WTC11 (cell line): ENCODE measurements at regions not wholly inside any gene's neighbourhood (a gene's known extent, or its start where the extent isn't known, plus 50 kb on each side); places are given as distances from the start of the nearest gene placed in this dataset.

Experiments
- ATAC-seq: fragments of 200-7000 bp; cut with Tn5 transposase; 2 replicates; pipeline ENCODE4 v1.10.0; 2021; ENCODE audit warnings: mild to moderate bottlenecking, moderate library complexity
- CTCF ChIA-PET: fragments of 300-600 bp; sonication (Branson Sonifier 250); formaldehyde crosslinking; loops from one replicate; lab custom pipeline; 2021; ENCODE audit warnings: antibody characterized with exemption; lab: Charles Lee
- POLR2A ChIA-PET: fragments of 350-600 bp; sonication (Branson Sonifier 250); formaldehyde crosslinking; loops from one replicate; lab custom pipeline; 2021; ENCODE audit warnings: antibody characterized with exemption; lab: Charles Lee
- DNase-seq: peaks from one replicate; pipeline ENCODE4 v3.0.0; 2021; ENCODE audit warnings: low spot score
- H3K27ac Mint-ChIP-seq: 2 replicates; pipeline ENCODE4 v1.8.0; 2021; ENCODE audit warnings: mixed read lengths
- H3K27me3 Mint-ChIP-seq: 2 replicates; pipeline ENCODE4 v1.8.0; 2021; ENCODE audit warnings: low read depth, mild to moderate bottlenecking, moderate library complexity, mixed read lengths
- H3K36me3 Mint-ChIP-seq: 2 replicates; pipeline ENCODE4 v1.8.0; 2021; ENCODE audit warnings: mixed read lengths
- H3K4me1 Mint-ChIP-seq: 2 replicates; pipeline ENCODE4 v1.8.0; 2022; ENCODE audit warnings: mixed read lengths
- H3K4me3 Mint-ChIP-seq: 2 replicates; pipeline ENCODE4 v1.8.0; 2021; ENCODE audit warnings: mild to moderate bottlenecking, moderate library complexity, mixed read lengths
- H3K9me3 Mint-ChIP-seq: 2 replicates; pipeline ENCODE4 v1.8.0; 2021; ENCODE audit warnings: mixed read lengths
- GTF2I ChIP-seq: fragments of 250-450 bp; sonication (Bioruptor Pico); conservative IDR thresholded peaks from 2 replicates; pipeline ENCODE4 v1.4.0; 2021; ENCODE audit warnings: mild to moderate bottlenecking
- JUN ChIP-seq: sonication (generic); formaldehyde crosslinking; IDR thresholded peaks from 2 replicates; pipeline ENCODE4 v1.8.0; 2023; ENCODE audit warnings: mild to moderate bottlenecking, missing genetic modification reagents
- NR2C2 ChIP-seq: sonication (generic); formaldehyde crosslinking; IDR thresholded peaks from 2 replicates; pipeline ENCODE4 v1.8.0; 2022; ENCODE audit warnings: mild to moderate bottlenecking, missing genetic modification reagents
- OVOL2 ChIP-seq: fragments of 250-450 bp; sonication (Bioruptor Pico); IDR thresholded peaks from 2 replicates; pipeline ENCODE4 v1.9.0; 2021; ENCODE audit warnings: mild to moderate bottlenecking, borderline replicate concordance
- RELA ChIP-seq: sonication (generic); formaldehyde crosslinking; IDR thresholded peaks from 2 replicates; pipeline ENCODE4 v1.8.1; 2022; ENCODE audit warnings: missing genetic modification reagents, mild to moderate bottlenecking, borderline replicate concordance
- SP1 ChIP-seq: sonication (generic); formaldehyde crosslinking; conservative IDR thresholded peaks from 2 replicates; pipeline ENCODE4 v1.8.1; 2022; ENCODE audit warnings: missing genetic modification reagents
- TEAD4 ChIP-seq: sonication (generic); formaldehyde crosslinking; IDR thresholded peaks from 2 replicates; pipeline ENCODE4 v1.8.0; 2022; ENCODE audit warnings: mild to moderate bottlenecking, missing genetic modification reagents
- TP53 ChIP-seq: sonication (generic); formaldehyde crosslinking; IDR thresholded peaks from 2 replicates; pipeline ENCODE4 v1.8.1; 2023; ENCODE audit warnings: mild to moderate bottlenecking, missing genetic modification reagents
- ZNF138 ChIP-seq: sonication (generic); formaldehyde crosslinking; conservative IDR thresholded peaks from 2 replicates; pipeline ENCODE4 v1.8.1; 2022; ENCODE audit warnings: mild to moderate bottlenecking, moderate library complexity, missing genetic modification reagents
- ZNF263 ChIP-seq: sonication (generic); formaldehyde crosslinking; IDR thresholded peaks from 2 replicates; pipeline ENCODE4 v1.8.1; 2022; ENCODE audit warnings: low read depth, mild to moderate bottlenecking, moderate library complexity, missing genetic modification reagents
- ZNF396 ChIP-seq: fragments of 250-450 bp; sonication (Bioruptor Pico); IDR thresholded peaks from 2 replicates; pipeline ENCODE4 v1.8.0; 2021; ENCODE audit warnings: mild to moderate bottlenecking, moderate library complexity, borderline replicate concordance
- ZNF416 ChIP-seq: fragments of 250-450 bp; sonication (Bioruptor Pico); IDR thresholded peaks from 2 replicates; pipeline ENCODE4 v1.9.0; 2021; ENCODE audit warnings: mild to moderate bottlenecking, inconsistent platforms
- ZNF671 ChIP-seq: fragments of 250-450 bp; sonication (Bioruptor Pico); IDR thresholded peaks from 2 replicates; pipeline ENCODE4 v1.8.0; 2021; ENCODE audit warnings: mild to moderate bottlenecking
- TF ChIP-seq, protein P1 (sequence below): sonication (generic); formaldehyde crosslinking; IDR thresholded peaks from 2 replicates; pipeline ENCODE4 v1.8.0; 2022; ENCODE audit warnings: mild to moderate bottlenecking, missing genetic modification reagents
- TF ChIP-seq, protein P2 (sequence below): sonication (generic); formaldehyde crosslinking; IDR thresholded peaks from 2 replicates; pipeline ENCODE4 v1.8.1; 2023; ENCODE audit warnings: mild to moderate bottlenecking, missing genetic modification reagents
- TF ChIP-seq, protein P3 (sequence below): fragments of 250-450 bp; sonication (Bioruptor Pico); IDR thresholded peaks from 2 replicates; pipeline ENCODE4 v1.8.0; 2021; ENCODE audit warnings: mild to moderate bottlenecking
- TF ChIP-seq, protein P4 (sequence below): sonication (generic); formaldehyde crosslinking; IDR thresholded peaks from 2 replicates; pipeline ENCODE4 v1.8.1; 2023; ENCODE audit warnings: mild to moderate bottlenecking, missing genetic modification reagents, borderline replicate concordance
- TF ChIP-seq, protein P5 (sequence below): sonication (generic); formaldehyde crosslinking; IDR thresholded peaks from 2 replicates; pipeline ENCODE4 v1.8.0; 2023; ENCODE audit warnings: missing genetic modification reagents, mild to moderate bottlenecking, borderline replicate concordance
- TF ChIP-seq, protein P6 (sequence below): sonication (generic); formaldehyde crosslinking; IDR thresholded peaks from 2 replicates; pipeline ENCODE4 v1.8.0; 2023; ENCODE audit warnings: mild to moderate bottlenecking, missing genetic modification reagents
- TF ChIP-seq, protein P7 (sequence below): sonication (generic); formaldehyde crosslinking; IDR thresholded peaks from 2 replicates; pipeline ENCODE4 v1.8.0; 2022; ENCODE audit warnings: mild to moderate bottlenecking, missing genetic modification reagents

DNA sequence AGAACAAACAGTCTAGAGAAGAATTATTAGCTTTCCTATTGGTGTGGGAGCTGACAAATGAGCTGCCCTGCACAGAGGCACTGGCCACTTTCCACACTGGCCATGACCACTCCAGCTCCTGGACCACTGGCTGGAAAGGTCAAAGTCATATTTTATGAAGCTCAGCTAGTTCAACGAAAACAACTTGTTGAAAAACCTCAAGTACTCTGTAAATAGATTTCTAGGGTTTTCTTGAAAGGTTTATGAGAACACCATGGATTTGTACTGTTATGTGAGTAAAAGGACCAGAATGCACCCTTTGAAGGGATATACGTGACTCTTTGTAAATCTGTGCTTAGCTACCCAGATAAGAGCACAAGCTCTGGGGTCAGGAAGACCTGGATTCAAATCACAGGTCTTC lies 54.5 kb upstream of the FGGY start:
- ChIA-PET CTCF (no interaction called here), POLR2A (no interaction called here)
- ATAC-seq (no peak), DNase-seq (no peak)
- H3K4me1 Mint-ChIP-seq = peaks cover 28% of the 10 kb centered on the region
- TF ChIP-seq ZNF263 (CRISPR knock-in tag) (no peak), ZNF138 (CRISPR knock-in tag) (no peak), ZNF396 (CRISPR knock-in tag) (no peak), OVOL2 (CRISPR knock-in tag) (no peak), TP53 (no peak), SP1 (CRISPR knock-in tag) (no peak), ZNF671 (CRISPR knock-in tag) (no peak), ZNF416 (CRISPR knock-in tag) (no peak), TEAD4 (CRISPR knock-in tag) (no peak)
- TF ChIP-seq, protein P1, sequence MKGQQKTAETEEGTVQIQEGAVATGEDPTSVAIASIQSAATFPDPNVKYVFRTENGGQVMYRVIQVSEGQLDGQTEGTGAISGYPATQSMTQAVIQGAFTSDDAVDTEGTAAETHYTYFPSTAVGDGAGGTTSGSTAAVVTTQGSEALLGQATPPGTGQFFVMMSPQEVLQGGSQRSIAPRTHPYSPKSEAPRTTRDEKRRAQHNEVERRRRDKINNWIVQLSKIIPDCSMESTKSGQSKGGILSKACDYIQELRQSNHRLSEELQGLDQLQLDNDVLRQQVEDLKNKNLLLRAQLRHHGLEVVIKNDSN = no peak
- TF ChIP-seq, protein P2, sequence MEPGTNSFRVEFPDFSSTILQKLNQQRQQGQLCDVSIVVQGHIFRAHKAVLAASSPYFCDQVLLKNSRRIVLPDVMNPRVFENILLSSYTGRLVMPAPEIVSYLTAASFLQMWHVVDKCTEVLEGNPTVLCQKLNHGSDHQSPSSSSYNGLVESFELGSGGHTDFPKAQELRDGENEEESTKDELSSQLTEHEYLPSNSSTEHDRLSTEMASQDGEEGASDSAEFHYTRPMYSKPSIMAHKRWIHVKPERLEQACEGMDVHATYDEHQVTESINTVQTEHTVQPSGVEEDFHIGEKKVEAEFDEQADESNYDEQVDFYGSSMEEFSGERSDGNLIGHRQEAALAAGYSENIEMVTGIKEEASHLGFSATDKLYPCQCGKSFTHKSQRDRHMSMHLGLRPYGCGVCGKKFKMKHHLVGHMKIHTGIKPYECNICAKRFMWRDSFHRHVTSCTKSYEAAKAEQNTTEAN = no peak
- TF ChIP-seq, protein P3, sequence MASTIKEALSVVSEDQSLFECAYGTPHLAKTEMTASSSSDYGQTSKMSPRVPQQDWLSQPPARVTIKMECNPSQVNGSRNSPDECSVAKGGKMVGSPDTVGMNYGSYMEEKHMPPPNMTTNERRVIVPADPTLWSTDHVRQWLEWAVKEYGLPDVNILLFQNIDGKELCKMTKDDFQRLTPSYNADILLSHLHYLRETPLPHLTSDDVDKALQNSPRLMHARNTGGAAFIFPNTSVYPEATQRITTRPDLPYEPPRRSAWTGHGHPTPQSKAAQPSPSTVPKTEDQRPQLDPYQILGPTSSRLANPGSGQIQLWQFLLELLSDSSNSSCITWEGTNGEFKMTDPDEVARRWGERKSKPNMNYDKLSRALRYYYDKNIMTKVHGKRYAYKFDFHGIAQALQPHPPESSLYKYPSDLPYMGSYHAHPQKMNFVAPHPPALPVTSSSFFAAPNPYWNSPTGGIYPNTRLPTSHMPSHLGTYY (CRISPR knock-in tag) = no peak
- TF ChIP-seq, protein P4, sequence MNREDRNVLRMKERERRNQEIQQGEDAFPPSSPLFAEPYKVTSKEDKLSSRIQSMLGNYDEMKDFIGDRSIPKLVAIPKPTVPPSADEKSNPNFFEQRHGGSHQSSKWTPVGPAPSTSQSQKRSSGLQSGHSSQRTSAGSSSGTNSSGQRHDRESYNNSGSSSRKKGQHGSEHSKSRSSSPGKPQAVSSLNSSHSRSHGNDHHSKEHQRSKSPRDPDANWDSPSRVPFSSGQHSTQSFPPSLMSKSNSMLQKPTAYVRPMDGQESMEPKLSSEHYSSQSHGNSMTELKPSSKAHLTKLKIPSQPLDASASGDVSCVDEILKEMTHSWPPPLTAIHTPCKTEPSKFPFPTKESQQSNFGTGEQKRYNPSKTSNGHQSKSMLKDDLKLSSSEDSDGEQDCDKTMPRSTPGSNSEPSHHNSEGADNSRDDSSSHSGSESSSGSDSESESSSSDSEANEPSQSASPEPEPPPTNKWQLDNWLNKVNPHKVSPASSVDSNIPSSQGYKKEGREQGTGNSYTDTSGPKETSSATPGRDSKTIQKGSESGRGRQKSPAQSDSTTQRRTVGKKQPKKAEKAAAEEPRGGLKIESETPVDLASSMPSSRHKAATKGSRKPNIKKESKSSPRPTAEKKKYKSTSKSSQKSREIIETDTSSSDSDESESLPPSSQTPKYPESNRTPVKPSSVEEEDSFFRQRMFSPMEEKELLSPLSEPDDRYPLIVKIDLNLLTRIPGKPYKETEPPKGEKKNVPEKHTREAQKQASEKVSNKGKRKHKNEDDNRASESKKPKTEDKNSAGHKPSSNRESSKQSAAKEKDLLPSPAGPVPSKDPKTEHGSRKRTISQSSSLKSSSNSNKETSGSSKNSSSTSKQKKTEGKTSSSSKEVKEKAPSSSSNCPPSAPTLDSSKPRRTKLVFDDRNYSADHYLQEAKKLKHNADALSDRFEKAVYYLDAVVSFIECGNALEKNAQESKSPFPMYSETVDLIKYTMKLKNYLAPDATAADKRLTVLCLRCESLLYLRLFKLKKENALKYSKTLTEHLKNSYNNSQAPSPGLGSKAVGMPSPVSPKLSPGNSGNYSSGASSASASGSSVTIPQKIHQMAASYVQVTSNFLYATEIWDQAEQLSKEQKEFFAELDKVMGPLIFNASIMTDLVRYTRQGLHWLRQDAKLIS (CRISPR knock-in tag) = no peak
- no peak overlapping the region for H3K4me3 Mint-ChIP-seq
- peaks cover 15% of the 10 kb centered on the region for H3K36me3 Mint-ChIP-seq
- H3K27me3 Mint-ChIP-seq = no peaks in the 10 kb centered on the region; the same call in 1 of the 2 replicates
- peaks cover 26% of the 10 kb centered on the region for H3K9me3 Mint-ChIP-seq
- H3K27ac Mint-ChIP-seq = no peak overlapping the region

DNA sequence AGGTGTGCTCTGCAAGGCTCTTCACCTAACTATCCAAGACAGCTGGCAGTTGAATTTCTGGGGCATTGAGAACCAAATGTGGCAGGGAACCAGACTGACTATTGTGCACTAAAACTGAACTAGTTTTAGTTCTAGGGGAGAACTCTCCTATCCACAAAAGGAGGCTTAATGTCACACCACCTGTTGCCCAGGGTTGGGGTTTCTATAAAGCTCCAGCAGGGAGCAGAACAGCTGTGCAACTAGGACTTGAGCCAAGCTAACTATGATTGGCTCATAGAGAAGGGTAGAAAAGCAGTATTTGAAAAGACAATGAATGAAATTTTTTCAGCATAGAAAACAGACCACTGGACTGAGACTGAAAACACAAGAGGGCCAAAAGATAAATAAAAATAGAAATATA lies 53.3 kb upstream of the FGGY start:
- H3K27me3 Mint-ChIP-seq = no peaks in the 10 kb centered on the region; the same call in 1 of the 2 replicates
- no peak overlapping the region for H3K27ac Mint-ChIP-seq
- peaks cover 30% of the 10 kb centered on the region for H3K9me3 Mint-ChIP-seq
- H3K4me3 Mint-ChIP-seq = no peak overlapping the region
- DNase-seq = no peak
- peaks cover 15% of the 10 kb centered on the region for H3K36me3 Mint-ChIP-seq
- no peak for ATAC-seq
- peaks cover 16% of the 10 kb centered on the region for H3K4me1 Mint-ChIP-seq
- POLR2A ChIA-PET = no interaction called here
- CTCF ChIA-PET = no interaction called here
- TF ChIP-seq GTF2I (CRISPR knock-in tag) = no peak
- TF ChIP-seq RELA = no peak
- TF ChIP-seq, protein P5, sequence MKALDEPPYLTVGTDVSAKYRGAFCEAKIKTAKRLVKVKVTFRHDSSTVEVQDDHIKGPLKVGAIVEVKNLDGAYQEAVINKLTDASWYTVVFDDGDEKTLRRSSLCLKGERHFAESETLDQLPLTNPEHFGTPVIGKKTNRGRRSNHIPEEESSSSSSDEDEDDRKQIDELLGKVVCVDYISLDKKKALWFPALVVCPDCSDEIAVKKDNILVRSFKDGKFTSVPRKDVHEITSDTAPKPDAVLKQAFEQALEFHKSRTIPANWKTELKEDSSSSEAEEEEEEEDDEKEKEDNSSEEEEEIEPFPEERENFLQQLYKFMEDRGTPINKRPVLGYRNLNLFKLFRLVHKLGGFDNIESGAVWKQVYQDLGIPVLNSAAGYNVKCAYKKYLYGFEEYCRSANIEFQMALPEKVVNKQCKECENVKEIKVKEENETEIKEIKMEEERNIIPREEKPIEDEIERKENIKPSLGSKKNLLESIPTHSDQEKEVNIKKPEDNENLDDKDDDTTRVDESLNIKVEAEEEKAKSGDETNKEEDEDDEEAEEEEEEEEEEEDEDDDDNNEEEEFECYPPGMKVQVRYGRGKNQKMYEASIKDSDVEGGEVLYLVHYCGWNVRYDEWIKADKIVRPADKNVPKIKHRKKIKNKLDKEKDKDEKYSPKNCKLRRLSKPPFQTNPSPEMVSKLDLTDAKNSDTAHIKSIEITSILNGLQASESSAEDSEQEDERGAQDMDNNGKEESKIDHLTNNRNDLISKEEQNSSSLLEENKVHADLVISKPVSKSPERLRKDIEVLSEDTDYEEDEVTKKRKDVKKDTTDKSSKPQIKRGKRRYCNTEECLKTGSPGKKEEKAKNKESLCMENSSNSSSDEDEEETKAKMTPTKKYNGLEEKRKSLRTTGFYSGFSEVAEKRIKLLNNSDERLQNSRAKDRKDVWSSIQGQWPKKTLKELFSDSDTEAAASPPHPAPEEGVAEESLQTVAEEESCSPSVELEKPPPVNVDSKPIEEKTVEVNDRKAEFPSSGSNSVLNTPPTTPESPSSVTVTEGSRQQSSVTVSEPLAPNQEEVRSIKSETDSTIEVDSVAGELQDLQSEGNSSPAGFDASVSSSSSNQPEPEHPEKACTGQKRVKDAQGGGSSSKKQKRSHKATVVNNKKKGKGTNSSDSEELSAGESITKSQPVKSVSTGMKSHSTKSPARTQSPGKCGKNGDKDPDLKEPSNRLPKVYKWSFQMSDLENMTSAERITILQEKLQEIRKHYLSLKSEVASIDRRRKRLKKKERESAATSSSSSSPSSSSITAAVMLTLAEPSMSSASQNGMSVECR (CRISPR knock-in tag) = no peak
- TF ChIP-seq NR2C2 (CRISPR knock-in tag) = no peak
- TF ChIP-seq, protein P6, sequence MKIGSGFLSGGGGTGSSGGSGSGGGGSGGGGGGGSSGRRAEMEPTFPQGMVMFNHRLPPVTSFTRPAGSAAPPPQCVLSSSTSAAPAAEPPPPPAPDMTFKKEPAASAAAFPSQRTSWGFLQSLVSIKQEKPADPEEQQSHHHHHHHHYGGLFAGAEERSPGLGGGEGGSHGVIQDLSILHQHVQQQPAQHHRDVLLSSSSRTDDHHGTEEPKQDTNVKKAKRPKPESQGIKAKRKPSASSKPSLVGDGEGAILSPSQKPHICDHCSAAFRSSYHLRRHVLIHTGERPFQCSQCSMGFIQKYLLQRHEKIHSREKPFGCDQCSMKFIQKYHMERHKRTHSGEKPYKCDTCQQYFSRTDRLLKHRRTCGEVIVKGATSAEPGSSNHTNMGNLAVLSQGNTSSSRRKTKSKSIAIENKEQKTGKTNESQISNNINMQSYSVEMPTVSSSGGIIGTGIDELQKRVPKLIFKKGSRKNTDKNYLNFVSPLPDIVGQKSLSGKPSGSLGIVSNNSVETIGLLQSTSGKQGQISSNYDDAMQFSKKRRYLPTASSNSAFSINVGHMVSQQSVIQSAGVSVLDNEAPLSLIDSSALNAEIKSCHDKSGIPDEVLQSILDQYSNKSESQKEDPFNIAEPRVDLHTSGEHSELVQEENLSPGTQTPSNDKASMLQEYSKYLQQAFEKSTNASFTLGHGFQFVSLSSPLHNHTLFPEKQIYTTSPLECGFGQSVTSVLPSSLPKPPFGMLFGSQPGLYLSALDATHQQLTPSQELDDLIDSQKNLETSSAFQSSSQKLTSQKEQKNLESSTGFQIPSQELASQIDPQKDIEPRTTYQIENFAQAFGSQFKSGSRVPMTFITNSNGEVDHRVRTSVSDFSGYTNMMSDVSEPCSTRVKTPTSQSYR = no peak
- TF ChIP-seq, protein P7, sequence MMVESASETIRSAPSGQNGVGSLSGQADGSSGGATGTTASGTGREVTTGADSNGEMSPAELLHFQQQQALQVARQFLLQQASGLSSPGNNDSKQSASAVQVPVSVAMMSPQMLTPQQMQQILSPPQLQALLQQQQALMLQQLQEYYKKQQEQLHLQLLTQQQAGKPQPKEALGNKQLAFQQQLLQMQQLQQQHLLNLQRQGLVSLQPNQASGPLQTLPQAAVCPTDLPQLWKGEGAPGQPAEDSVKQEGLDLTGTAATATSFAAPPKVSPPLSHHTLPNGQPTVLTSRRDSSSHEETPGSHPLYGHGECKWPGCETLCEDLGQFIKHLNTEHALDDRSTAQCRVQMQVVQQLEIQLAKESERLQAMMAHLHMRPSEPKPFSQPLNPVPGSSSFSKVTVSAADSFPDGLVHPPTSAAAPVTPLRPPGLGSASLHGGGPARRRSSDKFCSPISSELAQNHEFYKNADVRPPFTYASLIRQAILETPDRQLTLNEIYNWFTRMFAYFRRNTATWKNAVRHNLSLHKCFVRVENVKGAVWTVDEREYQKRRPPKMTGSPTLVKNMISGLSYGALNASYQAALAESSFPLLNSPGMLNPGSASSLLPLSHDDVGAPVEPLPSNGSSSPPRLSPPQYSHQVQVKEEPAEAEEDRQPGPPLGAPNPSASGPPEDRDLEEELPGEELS = no peak
- TF ChIP-seq JUN (CRISPR knock-in tag) = no peak
